ENCODE measurements at regions not wholly inside any gene's neighbourhood (a gene's known extent, or its start where the extent isn't known, plus 50 kb on each side); places are given as distances from the start of the nearest gene placed in this dataset.

DNA sequence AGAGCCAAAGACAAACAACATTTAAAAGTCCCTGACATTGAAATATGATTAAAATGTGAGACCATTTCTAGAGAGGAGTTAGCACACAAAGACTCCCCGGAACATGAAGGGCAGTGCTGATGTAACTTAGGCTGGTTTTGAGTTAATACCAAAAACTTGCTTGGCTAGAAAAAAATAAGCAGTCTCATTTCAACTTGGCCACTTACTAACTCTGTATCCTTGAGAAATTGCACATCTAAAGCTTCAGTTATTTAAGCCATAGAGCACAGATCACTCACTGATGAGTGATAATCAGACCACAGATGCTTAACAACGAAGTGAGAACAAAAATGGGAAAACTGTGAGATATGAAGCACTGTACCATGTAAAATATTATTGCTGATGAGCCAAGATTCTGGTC lies 65.9 kb upstream of the MAOA start:
- peak; percentile 21 for DNase-seq

DNA sequence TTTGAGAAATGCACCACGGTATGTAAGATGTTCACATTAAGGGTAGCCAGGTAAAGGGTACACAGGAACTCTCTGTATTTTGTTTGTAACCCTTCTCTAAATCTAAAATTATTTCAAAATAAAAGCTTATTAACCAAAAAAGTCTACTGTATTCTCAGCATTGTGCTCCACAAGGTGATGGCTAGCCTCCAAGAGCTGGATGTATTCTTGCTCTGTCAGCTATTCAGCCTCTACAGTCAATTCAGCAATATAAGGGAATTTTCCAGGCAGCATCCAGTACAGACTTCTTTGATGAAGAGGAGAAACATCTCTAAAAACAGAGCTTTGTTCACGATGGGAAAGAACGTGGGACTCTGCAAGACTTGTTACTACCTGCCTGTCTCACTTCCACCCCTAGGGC lies 63.5 kb upstream of the MAOA start:
- no peak for DNase-seq

DNA sequence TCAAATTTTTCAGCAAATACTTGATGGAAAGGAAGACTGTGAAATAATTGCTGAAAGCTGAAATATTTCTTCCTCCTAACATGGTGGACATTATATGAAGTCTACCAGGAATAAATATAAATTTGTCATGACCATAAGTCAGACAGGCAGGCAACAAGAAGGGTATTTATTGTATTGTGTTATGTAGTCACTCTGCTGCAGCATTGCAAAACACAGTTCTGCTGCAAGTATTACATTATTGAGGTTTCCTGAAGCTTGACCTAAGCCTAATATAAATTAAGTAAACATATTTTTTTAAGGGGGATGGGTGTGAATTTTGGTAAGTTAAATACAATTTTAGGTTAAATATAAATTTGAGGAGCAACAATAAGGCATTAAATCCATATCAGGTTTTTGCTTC lies 60.2 kb upstream of the MAOA start:
- no peak for DNase-seq

DNA sequence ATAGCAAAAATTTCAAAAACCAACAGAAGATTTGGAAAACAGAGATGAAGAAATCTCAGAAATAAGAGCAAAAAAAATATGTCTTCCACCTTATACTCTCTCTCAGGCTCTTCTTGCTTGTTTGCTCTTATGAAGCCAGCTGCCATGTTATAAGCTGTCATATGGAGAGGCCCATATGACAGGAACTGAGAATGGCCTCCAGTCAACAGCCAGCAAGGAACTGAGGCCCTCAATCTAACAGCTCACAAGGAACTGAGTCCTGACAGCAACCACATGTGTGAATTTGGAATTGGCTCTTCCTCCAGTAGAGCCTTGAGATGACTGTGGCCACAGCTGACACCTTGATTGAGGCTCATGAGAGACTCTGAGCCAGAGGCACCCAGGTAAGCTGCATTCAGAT lies 51.3 kb upstream of the MAOA start:
- peak; percentile 1 for DNase-seq

DNA sequence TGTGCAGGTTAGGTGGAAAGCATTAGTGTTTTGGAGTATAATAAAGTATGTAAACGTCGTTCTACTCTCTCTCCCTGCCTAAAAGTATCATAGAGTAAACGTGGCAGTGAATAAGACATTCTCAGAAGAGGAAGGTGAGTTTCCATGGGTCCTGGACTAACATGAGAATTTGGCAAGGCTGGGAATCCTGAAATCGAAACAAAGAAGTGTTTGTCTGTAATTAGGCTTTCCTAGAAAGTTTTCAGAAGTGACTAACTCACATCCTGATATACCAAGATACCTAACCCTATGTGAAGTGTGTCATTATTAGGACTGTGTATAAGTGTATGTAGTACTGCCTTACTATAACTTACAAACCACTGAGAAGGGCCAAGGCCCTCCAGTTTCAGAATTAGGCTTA lies 50.7 kb upstream of the MAOA start:
- no peak for DNase-seq

All from activated CD4-positive, alpha-beta T cell treated with anti-CD3 and anti-CD28 coated beads, Interleukin-10, Interleukin-2, amounts not matched to agents 100 ng/mL and 50 ng/mL, durations not matched to agents 16 hours and 8 hours (primary cell).